ENCODE measurements at regions not wholly inside any gene's neighbourhood (a gene's known extent, or its start where the extent isn't known, plus 50 kb on each side); places are given as distances from the start of the nearest gene placed in this dataset.

DNA sequence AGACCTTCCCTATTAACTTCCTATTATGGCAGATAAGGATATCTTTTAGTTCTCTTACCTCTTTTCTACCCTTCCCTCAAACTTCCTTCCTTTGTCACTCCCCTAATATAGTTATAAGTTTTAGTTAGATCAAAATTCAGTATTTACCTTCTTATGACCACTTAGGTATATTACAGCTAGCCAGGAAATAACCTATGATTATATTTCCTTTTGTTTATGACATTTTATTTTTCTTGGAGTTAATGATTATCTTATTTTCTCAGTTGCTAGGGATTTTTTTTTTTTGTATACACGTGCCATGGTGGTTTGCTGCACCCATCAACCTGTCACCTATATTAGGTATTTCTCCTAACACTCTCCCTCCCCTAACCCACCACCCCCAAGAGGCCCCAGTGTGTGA, 88.2 kb upstream of the ZBED5 start:
- no peak for ATAC-seq
- Mint-ChIP-seq H3K9me3 (no peaks in the 10 kb centered on the region), H3K36me3 (no peaks in the 10 kb centered on the region), H3K27ac (no peak overlapping the region)
- DNase-seq (ENCODE audit: low spot score in 2 of 2): no peak

GRCh38 chr11:10945196-10945595, 87.3 kb upstream of the ZBED5 start:
- Mint-ChIP-seq H3K36me3 (no peaks in the 10 kb centered on the region), H3K9me3 (no peaks in the 10 kb centered on the region), H3K27ac (no peak overlapping the region)
- ATAC-seq (no peak), DNase-seq (ENCODE audit: low spot score in 2 of 2) (no peak)

DNA sequence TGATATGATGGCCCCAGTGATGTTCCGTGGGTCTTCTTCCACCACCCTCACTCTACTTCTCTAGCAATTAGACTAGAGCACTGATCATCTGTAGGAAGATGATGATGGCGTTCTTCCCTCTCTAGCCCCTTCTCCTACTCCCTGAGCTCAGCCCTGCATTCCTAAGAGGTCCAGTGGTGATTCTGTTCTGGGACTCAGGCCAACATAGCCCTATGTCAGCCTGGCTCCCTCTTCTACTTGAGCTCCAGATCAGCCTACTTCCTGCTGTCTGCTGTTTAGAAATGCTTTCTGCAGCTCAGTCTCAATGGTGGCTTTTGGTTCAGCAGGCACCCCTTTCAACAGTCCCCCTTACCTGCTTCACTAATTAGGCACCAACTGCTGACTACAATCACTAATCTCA, 86.1 kb upstream of the ZBED5 start:
- Mint-ChIP-seq H3K9me3 (no peaks in the 10 kb centered on the region), H3K36me3 (no peaks in the 10 kb centered on the region), H3K27ac (no peak overlapping the region)
- DNase-seq (ENCODE audit: low spot score in 2 of 2): no peak
- no peak for ATAC-seq

DNA sequence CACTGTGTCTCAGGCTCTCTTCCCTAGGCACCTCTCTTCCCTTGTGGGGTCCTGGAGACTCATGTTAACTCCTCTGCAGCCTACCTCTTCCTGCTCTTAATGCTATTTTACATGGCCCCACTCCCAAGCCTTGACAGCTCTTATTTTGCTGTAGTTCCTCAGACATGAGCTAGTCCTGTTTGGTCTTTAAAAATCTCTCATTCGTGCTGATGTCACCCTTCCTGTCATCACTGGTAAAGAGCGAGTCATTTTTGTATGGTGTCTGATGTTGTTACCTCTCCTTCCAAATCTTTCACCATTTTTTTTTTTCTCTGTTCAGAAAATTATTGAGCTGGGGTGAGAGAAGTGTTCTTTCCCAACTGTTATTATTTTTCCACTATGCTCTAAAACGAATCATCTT, 84.8 kb upstream of the ZBED5 start:
- Mint-ChIP-seq H3K9me3 (no peaks in the 10 kb centered on the region), H3K27ac (no peak overlapping the region), H3K36me3 (no peaks in the 10 kb centered on the region)
- DNase-seq (ENCODE audit: low spot score in 2 of 2) (no peak), ATAC-seq (peak in 1 of 2 donors; percentile 72)

- no peaks in the 10 kb centered on the region for H3K36me3 Mint-ChIP-seq
- H3K9me3 Mint-ChIP-seq: no peaks in the 10 kb centered on the region
- ATAC-seq (no peak), DNase-seq (ENCODE audit: low spot score in 2 of 2) (no peak)
- no peak overlapping the region for H3K27ac Mint-ChIP-seq
Observed at GRCh38 chr11:10941871-10942270, 84.0 kb upstream of the ZBED5 start.

DNA sequence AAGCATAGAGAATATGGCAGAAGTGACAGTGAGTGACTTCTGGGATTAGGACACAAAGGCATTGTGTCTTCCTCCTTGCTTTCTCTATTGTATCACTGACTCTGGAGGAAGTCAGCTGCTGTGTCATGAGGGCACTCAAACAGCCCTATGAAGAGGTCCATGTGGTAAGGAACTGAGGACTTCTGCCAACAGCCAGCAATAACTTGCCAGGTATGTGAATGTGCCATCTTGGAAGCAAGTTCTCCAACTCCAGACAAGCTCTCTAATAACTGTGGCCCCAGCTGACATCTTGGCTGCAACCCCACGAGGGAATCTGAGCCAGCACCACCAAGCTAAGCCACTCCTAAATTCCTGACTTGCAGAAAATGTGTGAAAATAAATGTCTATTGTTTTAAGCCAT, 83.6 kb upstream of the ZBED5 start:
- ATAC-seq (no peak), DNase-seq (ENCODE audit: low spot score in 2 of 2) (no peak)
- Mint-ChIP-seq H3K27ac (no peak overlapping the region), H3K36me3 (no peaks in the 10 kb centered on the region), H3K9me3 (no peaks in the 10 kb centered on the region)

- ATAC-seq: no peak
- Mint-ChIP-seq H3K9me3 (no peaks in the 10 kb centered on the region), H3K27ac (no peak overlapping the region), H3K36me3 (no peaks in the 10 kb centered on the region)
- no peak for DNase-seq (ENCODE audit: low spot score in 2 of 2)
Observed at GRCh38 chr11:10938650-10939387, 81.0 kb upstream of the ZBED5 start.

DNA sequence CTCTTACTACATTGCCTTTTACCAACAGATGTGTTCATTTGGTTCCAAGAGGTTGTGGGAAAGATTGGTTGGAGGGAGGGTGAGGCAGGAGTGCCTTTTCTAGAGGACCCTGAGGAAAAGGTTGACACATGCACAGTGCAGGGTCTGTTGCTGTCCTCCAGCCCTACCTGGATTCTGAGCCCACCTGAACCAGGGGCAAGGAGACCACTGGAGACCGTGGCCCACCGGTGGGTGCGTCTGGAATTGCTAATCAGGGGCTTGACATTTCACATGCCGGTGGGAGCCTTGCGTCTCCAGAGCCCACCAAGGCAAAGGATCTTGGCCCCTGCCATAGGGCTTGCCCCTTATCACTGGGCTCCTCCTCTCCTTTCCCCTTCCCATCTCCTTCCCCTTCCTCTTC, 80.4 kb upstream of the ZBED5 start:
- Mint-ChIP-seq H3K27ac (no peak overlapping the region), H3K9me3 (no peaks in the 10 kb centered on the region), H3K36me3 (no peaks in the 10 kb centered on the region)
- no peak for ATAC-seq
- DNase-seq (ENCODE audit: low spot score in 2 of 2): no peak

GRCh38 chr11:10937385-10937771, 79.5 kb upstream of the ZBED5 start:
- no peak overlapping the region for H3K27ac Mint-ChIP-seq
- ATAC-seq (no peak), DNase-seq (ENCODE audit: low spot score in 2 of 2) (no peak)
- no peaks in the 10 kb centered on the region for H3K36me3 Mint-ChIP-seq
- no peaks in the 10 kb centered on the region for H3K9me3 Mint-ChIP-seq

DNA sequence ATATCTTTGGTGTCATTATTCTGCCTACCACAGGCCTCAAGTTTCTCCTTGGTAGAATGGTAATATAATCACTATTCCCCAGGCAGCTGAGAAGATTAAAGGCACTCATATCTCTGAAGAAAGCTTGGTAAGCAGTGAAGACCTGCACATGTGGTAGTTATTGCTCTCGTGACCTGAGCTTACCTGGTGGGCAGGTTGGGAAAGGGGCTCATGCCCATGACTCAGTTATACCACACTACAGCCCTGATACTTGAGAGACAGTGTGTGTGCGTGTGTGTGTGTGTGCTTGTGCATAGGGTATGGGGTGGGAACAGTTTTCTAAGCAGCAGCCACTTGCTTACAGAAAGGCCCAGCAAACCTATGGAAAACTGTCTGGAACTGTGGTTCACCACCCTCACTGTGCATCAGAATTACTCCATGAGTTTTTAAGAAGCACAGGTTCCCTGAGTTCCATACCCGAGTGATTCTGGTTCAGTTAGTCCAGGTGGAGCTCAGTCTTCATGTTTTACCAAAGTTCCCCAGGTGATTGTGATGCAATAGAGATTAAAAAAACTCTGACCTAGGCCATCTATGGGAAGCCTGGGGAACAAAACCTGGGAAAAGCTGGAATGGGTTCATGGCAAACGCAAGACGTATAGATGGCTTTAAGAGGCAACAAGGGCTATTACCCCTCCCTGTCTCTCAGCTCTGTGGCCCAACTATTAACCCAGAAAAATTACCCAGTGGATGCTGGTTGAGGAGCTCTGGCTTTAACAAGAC, 79.0 kb upstream of the ZBED5 start:
- ATAC-seq: no peak
- no peaks in the 10 kb centered on the region for H3K9me3 Mint-ChIP-seq
- H3K36me3 Mint-ChIP-seq: no peaks in the 10 kb centered on the region
- no peak for DNase-seq (ENCODE audit: low spot score in 2 of 2)
- H3K27ac Mint-ChIP-seq: no peak overlapping the region

DNA sequence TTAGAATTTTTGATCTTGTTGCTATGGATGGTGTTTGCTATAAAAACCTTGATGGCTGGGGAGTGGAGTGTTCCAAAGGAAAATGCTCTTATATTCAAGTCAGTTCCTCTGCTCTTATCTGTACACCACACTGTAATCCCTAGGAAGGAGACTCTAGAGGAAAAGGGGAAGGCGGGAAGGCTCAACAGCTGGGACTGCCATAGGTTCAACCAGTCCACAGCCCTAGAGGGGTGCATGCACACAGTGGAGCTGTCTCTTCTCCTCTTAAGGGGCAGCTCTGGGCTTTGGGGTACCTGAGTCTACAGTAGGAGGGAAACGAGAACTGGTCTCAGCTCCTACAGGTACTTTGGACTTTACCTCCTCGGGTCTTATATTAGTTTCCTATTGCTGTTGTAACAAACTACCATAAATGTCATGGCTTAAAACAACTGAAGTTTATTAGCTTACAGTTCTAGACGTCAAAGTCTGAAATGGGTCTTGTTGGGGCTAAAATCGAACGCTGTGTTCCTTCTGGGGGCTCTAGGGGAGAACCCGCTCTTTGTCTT, 77.2 kb upstream of the ZBED5 start:
- no peak overlapping the region for H3K27ac Mint-ChIP-seq
- DNase-seq (ENCODE audit: low spot score in 2 of 2) (no peak), ATAC-seq (no peak)
- no peaks in the 10 kb centered on the region for H3K9me3 Mint-ChIP-seq
- H3K36me3 Mint-ChIP-seq: no peaks in the 10 kb centered on the region

GRCh38 chr11:10934293-10934860, 76.5 kb upstream of the ZBED5 start:
- Mint-ChIP-seq H3K27ac (peak overlapping the region in 1 of 2 donors; percentile 90), H3K9me3 (no peaks in the 10 kb centered on the region), H3K36me3 (no peaks in the 10 kb centered on the region)
- ATAC-seq (peak in 1 of 2 donors; percentile 6), DNase-seq (ENCODE audit: low spot score in 2 of 2) (no peak)

DNA sequence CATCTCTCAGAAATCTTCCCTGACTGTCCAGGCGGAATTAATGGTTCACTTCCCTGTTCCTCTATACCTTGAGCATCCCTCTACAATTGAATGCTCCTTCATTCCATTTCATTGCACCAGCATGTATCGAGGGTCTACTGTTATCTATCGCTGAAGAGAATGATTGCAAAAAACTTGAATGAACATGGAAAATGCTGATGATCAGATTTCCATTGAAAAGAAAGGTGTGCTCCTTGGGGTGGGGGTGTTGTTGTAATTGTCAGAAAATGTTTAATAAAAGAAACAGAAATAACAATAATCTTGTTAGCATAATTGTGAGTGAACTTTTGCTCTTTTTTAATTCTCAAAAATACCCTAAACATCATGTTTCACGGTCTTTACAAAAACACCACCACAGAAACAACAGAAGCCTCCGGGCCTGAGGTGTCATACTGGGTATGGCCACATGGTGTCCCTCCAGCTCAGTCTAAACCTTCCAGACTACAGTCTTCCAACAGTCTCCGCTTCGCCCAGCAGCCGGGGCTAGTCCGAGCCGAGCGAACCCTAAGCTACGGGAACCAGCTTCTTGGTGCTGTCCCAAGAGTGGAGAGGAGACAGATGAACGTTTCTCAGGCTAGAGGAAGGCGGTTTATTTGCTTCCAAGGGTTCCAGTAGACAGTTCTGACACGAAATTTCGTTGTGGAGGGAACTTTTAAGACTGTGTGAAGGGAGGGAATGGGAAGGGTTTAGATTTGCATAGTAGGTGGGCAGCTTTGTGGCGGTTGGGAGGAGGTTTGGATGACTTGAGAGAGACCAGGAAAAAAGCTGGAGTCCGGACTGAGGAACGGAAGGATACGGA, 75.8 kb upstream of the ZBED5 start:
- peak overlapping the region in 1 of 2 donors; percentile 90 for H3K27ac Mint-ChIP-seq
- peak; percentile 88 to 91 for ATAC-seq

GRCh38 chr11:10932976-10933375, 75.1 kb upstream of the ZBED5 start:
- Mint-ChIP-seq H3K9me3 (no peaks in the 10 kb centered on the region), H3K27ac (no peak overlapping the region), H3K36me3 (no peaks in the 10 kb centered on the region)
- DNase-seq (ENCODE audit: low spot score in 2 of 2) (no peak), ATAC-seq (no peak)

More for the DNA sequence above, 75.8 kb upstream of the ZBED5 start:
- Mint-ChIP-seq H3K36me3 (no peaks in the 10 kb centered on the region), H3K9me3 (no peaks in the 10 kb centered on the region)
- DNase-seq (ENCODE audit: low spot score in 2 of 2): peak; percentile 75 to 85

DNA sequence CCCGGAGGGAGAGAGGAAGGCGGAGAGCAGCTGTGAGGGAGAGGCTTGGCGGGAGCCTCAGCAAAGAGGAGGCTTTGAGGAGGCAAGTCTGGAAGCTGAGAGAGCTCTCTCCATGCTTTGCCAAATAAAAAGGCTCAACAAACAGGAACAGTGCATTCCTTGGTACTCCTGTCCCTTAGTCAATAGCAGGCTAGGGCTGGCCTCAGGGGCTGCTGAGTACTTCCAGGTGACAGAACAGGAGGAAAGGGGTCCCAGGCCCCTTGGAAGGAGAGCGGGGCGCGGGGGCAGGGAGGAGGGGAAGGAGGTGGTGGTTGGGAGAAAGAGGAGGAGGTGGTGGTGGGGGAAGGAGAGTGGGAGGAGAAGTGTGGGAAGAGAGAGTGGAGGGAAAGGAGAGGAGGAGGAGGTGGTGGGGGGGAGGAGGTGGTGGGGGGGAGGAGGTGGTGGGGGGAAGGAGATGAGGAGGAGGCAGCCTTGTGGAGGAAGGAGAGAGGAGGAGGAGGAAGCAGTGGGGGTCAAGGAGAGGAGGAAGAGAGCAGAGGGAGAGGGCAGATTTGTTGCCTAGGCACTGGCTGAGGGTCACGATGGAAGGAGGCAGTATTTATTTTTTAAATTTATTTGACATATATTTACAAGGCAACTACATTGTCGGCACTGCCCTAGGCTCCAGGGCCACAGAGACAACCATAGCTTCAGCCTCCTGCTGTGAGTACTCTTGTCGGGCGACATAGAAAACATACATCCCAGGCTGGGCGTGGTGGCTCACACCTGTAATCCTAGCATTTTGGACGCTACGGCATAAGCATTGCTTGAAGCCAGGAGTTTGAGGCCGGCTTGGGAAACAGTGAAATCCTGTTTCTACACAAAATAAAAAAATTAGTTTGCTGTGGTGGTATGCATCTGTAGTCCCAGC, 74.2 kb upstream of the ZBED5 start:
- DNase-seq (ENCODE audit: low spot score in 2 of 2) (no peak), ATAC-seq (no peak)
- H3K36me3 Mint-ChIP-seq: no peaks in the 10 kb centered on the region
- no peaks in the 10 kb centered on the region for H3K9me3 Mint-ChIP-seq
- H3K27ac Mint-ChIP-seq: peak overlapping the region; percentile 9 to 66

Measured in activated naive CD4-positive, alpha-beta T cell treated with anti-CD3 and anti-CD28 coated beads, Interleukin-2, amount 50 U/mL, for 72 hours (primary cell).